Kidney epithelial cell (primary cell): ENCODE measurements at regions not wholly inside any gene's neighbourhood (a gene's known extent, or its start where the extent isn't known, plus 50 kb on each side); places are given as distances from the start of the nearest gene placed in this dataset.
A peak's percentile ranks its signal among the peaks of the same experiment; 100 is the strongest.

Source experiments
- DNase-seq: peaks from one replicate; pipeline ENCODE4 v3.0.0-alpha.2; 2010; ENCODE audit warnings: low read depth
- H3K27me3 ChIP-seq: 2 replicates; pipeline ENCODE4 v1.6.0; 2011; ENCODE audit warnings: low read length; ENCODE audit not compliant: control insufficient read depth, insufficient read depth
- H3K36me3 ChIP-seq: 2 replicates; pipeline ENCODE4 v1.5.1; 2011; ENCODE audit warnings: low read length; ENCODE audit not compliant: control insufficient read depth, insufficient read depth
- H3K4me3 ChIP-seq: 2 replicates; pipeline ENCODE4 v1.5.1; 2011; ENCODE audit warnings: low read depth, mild to moderate bottlenecking, control low read depth, low read length
- TF ChIP-seq, protein P1 (sequence below): IDR thresholded peaks from 2 replicates; pipeline ENCODE4 v1.5.1; 2011; ENCODE audit warnings: mild to moderate bottlenecking, moderate library complexity, low read length, control low read depth, inconsistent platforms; ENCODE audit not compliant: insufficient read depth, poor library complexity, severe bottlenecking

DNA sequence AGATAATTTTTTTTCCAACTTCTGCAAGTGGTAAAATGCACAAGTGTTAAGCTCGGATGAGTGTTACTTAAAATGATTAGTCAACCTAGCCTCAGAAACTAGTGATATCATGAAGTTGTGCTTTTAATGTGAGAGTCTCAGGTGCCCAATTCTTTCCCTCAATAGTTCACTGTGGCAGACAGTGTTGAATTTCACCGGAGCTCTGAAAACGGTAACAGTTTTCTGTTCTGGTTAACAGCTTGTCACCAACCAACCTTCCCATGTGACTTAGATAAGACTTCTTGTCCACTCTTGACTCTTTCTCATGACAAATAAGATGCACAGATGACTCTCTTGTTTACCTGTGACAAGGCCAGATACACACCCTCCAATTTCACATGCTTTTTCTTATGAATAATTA lies 125.5 kb downstream of the OSTF1 start:
- Histone ChIP-seq H3K4me3 (no peak overlapping the region), H3K27me3 (peaks cover 2% of the 10 kb centered on the region), H3K36me3 (no peaks in the 10 kb centered on the region)
- TF ChIP-seq, protein P1, sequence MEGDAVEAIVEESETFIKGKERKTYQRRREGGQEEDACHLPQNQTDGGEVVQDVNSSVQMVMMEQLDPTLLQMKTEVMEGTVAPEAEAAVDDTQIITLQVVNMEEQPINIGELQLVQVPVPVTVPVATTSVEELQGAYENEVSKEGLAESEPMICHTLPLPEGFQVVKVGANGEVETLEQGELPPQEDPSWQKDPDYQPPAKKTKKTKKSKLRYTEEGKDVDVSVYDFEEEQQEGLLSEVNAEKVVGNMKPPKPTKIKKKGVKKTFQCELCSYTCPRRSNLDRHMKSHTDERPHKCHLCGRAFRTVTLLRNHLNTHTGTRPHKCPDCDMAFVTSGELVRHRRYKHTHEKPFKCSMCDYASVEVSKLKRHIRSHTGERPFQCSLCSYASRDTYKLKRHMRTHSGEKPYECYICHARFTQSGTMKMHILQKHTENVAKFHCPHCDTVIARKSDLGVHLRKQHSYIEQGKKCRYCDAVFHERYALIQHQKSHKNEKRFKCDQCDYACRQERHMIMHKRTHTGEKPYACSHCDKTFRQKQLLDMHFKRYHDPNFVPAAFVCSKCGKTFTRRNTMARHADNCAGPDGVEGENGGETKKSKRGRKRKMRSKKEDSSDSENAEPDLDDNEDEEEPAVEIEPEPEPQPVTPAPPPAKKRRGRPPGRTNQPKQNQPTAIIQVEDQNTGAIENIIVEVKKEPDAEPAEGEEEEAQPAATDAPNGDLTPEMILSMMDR: no peak
- no peak for DNase-seq

DNA sequence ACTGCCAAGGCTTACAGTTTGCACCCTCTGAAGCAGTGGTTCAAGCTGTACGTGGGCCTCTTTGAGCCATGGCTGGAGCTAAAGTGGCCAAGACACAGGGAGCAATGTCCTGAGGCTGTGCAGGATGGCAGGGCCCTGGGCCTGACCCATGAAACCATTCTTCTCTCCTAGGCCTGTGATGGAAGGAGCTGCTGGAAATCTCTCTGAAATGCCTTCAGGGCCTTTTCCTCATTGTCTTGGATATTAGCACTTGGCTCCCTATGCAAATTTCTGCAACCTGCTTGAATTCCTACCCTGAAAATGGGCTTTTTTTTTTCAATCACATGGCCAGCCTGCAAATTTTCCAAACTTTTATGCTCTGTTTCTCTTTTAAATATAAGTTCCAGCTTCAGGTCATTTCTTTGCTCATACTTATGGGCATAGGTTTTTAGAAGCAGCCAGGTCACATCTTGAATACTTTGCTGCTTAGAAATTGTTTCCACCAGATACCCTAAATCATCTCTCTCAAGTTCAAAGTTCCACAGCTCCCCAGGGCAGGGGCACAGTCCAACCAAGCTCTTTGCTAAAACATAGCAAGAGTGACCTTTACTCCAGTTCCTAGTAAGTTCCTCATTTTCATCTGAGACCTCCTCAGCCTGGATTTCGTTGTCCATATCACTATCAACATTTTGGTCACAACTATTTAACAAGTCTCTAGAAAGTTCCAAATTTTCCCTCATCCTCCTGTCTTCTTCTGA lies 138.3 kb downstream of the OSTF1 start:
- no peak overlapping the region for H3K4me3 ChIP-seq
- no peak for DNase-seq
- no peaks in the 10 kb centered on the region for H3K27me3 ChIP-seq
- no peaks in the 10 kb centered on the region for H3K36me3 ChIP-seq
- TF ChIP-seq, protein P1: no peak

DNA sequence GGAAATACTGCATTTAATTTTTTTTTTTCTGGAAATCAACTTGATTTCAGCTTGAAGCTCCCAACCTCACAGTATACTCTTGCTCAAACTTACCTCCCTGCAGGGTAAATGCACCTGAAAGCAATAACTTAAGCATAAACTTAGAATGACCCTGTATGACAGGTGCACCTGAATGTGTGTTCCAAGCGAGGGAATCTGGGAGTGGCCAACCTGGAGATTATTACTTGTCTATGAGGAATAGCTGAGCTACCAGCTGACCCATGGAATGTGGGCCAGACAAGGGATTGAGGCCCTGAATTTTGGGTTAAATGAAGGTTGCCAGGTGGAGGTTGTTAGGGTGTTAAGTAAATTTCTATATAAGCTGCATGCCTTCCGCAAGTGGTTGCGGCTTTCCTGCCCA lies 140.6 kb downstream of the OSTF1 start:
- no peak for DNase-seq
- Histone ChIP-seq H3K4me3 (no peak overlapping the region), H3K36me3 (no peaks in the 10 kb centered on the region), H3K27me3 (no peaks in the 10 kb centered on the region)
- TF ChIP-seq, protein P1: no peak

DNA sequence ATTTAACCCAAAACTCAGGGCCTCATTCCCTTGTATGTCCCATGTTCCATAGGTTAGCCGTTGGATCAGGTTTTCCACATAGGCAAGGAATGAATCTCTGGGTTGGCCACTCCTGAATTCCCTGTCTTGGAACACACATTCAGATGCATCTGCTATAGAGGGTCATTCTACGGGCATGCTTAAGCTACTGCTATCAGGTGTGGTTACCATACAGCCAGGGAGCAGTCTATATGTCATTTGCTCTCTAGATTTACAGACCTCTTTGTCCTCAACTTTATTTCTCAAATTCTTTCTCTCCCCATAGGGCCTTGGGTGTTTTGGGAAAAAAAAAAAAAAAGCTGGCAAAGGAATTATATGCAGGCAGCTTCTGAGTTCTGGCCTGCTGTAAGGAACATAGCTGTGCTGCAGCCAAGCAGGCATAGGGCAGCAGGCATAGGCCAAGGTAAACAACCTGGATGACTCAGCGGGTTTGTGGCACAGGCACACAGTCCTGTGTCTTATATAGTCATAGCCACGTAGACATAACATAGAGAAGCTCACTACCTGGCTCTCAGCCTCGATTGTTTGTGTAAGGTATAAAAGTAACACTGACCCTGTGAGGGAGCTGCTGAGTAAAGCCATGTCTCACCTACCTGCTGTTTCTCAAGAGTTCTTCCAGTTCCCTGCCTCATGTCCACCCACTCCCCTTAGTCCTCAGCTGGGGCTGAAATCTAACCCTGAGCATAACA lies 141.5 kb downstream of the OSTF1 start:
- DNase-seq: peak; percentile 87
- H3K4me3 ChIP-seq: no peak overlapping the region
- no peaks in the 10 kb centered on the region for H3K36me3 ChIP-seq
- TF ChIP-seq, protein P1: peak; percentile 11
- H3K27me3 ChIP-seq: no peaks in the 10 kb centered on the region

DNA sequence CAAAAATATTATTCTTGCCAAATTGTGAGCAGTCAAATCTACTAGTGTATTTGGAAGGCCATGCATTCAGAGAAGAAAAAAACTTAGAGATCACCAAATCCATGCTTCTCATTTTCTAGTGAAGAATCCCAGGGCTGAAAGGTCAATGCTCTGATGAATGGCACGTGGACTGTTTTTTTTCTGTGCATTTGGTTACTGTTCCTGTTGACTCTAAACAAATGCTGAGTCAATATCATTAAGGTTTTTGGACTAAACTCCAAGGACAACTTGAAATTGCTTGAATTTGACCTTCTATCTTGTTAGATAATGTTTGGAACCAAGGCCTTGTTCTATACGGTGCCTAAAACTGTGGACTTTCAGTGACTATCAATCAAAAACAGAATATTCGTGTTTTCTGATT lies 142.2 kb downstream of the OSTF1 start:
- Histone ChIP-seq H3K4me3 (no peak overlapping the region), H3K27me3 (no peaks in the 10 kb centered on the region), H3K36me3 (no peaks in the 10 kb centered on the region)
- TF ChIP-seq, protein P1: no peak
- no peak for DNase-seq
